Loucy (cell line): ENCODE measurements at regions not wholly inside any gene's neighbourhood (a gene's known extent, or its start where the extent isn't known, plus 50 kb on each side); places are given as distances from the start of the nearest gene placed in this dataset.

Experiments used
- H2AFZ ChIP-seq: fragments of 200-600 bp; sonication (generic); 2 replicates; pipeline ENCODE4 v1.6.0; 2016; ENCODE audit warnings: antibody characterized with exemption, mild to moderate bottlenecking, low read length, moderate library complexity
- H3F3A ChIP-seq: fragments of 200-600 bp; 2 replicates; pipeline ENCODE4 v1.6.0; 2016; ENCODE audit warnings: antibody characterized with exemption, low read depth, mild to moderate bottlenecking
- H3K27me3 ChIP-seq: fragments of 200-600 bp; sonication (generic); 2 replicates; pipeline ENCODE4 v1.6.1; 2014; ENCODE audit warnings: low read length, mild to moderate bottlenecking; ENCODE audit not compliant: insufficient read depth, poor library complexity, severe bottlenecking
- H3K36me3 ChIP-seq: fragments of 200-600 bp; sonication (generic); 2 replicates; pipeline ENCODE4 v1.6.1; 2016; ENCODE audit warnings: low read length; ENCODE audit not compliant: insufficient read depth
- H3K4me1 ChIP-seq: fragments of 200-600 bp; sonication (generic); 2 replicates; pipeline ENCODE4 v1.5.1; 2014; ENCODE audit warnings: low read length, mild to moderate bottlenecking; ENCODE audit not compliant: insufficient read depth, poor library complexity, severe bottlenecking
- H3K4me2 ChIP-seq: fragments of 200-600 bp; sonication (generic); 2 replicates; pipeline ENCODE4 v1.6.0; 2014; ENCODE audit warnings: antibody characterized with exemption, low read length, low read depth, mild to moderate bottlenecking; ENCODE audit not compliant: poor library complexity, severe bottlenecking
- H3K4me3 ChIP-seq: fragments of 200-600 bp; sonication (generic); 2 replicates; pipeline ENCODE4 v1.5.1; 2014; ENCODE audit warnings: low read length, mild to moderate bottlenecking, mixed read lengths; ENCODE audit not compliant: poor library complexity, severe bottlenecking
- H3K79me2 ChIP-seq: fragments of 200-600 bp; sonication (generic); 2 replicates; pipeline ENCODE4 v1.6.1; 2014; ENCODE audit warnings: low read length; ENCODE audit not compliant: insufficient read depth
- H3K9ac ChIP-seq: fragments of 200-600 bp; sonication (generic); 2 replicates; pipeline ENCODE4 v1.6.0; 2014; ENCODE audit warnings: mild to moderate bottlenecking, low read depth, low read length, moderate library complexity; ENCODE audit not compliant: poor library complexity, severe bottlenecking
- H3K9me2 ChIP-seq: fragments of 200-600 bp; sonication (generic); replicated peaks from 2 replicates; pipeline ENCODE4 v1.6.1; 2016; ENCODE audit warnings: low read depth, low read length, mixed read lengths
- H3K9me3 ChIP-seq: fragments of 200-600 bp; sonication (generic); 2 replicates; pipeline ENCODE4 v1.6.1; 2014; ENCODE audit warnings: mild to moderate bottlenecking, antibody characterized with exemption, low read length, low read depth; ENCODE audit not compliant: insufficient read depth
- H4K20me1 ChIP-seq: fragments of 200-600 bp; sonication (generic); 2 replicates; pipeline ENCODE4 v1.6.0; 2014; ENCODE audit warnings: antibody characterized with exemption, low read length, mild to moderate bottlenecking; ENCODE audit not compliant: insufficient read depth, poor library complexity, severe bottlenecking
- CTCF ChIP-seq: fragments of 200-600 bp; sonication (generic); conservative IDR thresholded peaks from 2 replicates; pipeline ENCODE4 v1.5.1; 2014; ENCODE audit warnings: mild to moderate bottlenecking, antibody characterized with exemption, low read length
- EZH2phosphoT487 ChIP-seq: fragments of 200-600 bp; IDR thresholded peaks from 2 replicates; pipeline ENCODE4 v1.6.1; 2018; ENCODE audit warnings: antibody characterized with exemption, mild to moderate bottlenecking, moderate library complexity, borderline replicate concordance

- no peaks in the 10 kb centered on the region for H3K4me1 ChIP-seq
- no peaks in the 10 kb centered on the region for H3K36me3 ChIP-seq
- no peak overlapping the region for H3K9ac ChIP-seq
- TF ChIP-seq EZH2phosphoT487 (no peak), CTCF (no peak)
- no peaks in the 10 kb centered on the region for H4K20me1 ChIP-seq
- no peaks in the 10 kb centered on the region for H3K27me3 ChIP-seq
- H3F3A ChIP-seq: no peaks in the 10 kb centered on the region
- H3K4me2 ChIP-seq: no peak overlapping the region
- H3K79me2 ChIP-seq: no peaks in the 10 kb centered on the region
- no peak overlapping the region for H2AFZ ChIP-seq
- no peak overlapping the region for H3K4me3 ChIP-seq
- H3K9me2 ChIP-seq: no peaks in the 10 kb centered on the region
- H3K9me3 ChIP-seq: peaks cover 3% of the 10 kb centered on the region; the same call in 1 of the 2 replicates
Measured at GRCh38 chr5:12794476-12795332, 890.5 kb upstream of the CTNND2 start.

- H3K36me3 ChIP-seq: no peaks in the 10 kb centered on the region
Measured at GRCh38 chr5:12793373-12793772, 889.1 kb upstream of the CTNND2 start.

GRCh38 chr5:12780536-12780935 is 876.3 kb upstream of the CTNND2 start:
- Histone ChIP-seq H2AFZ (no peak overlapping the region), H3K4me2 (no peak overlapping the region), H3K9ac (no peak overlapping the region), H3K79me2 (no peaks in the 10 kb centered on the region), H4K20me1 (no peaks in the 10 kb centered on the region), H3K9me3 (no peaks in the 10 kb centered on the region), H3K36me3 (no peaks in the 10 kb centered on the region), H3K4me1 (no peaks in the 10 kb centered on the region), H3K27me3 (no peaks in the 10 kb centered on the region), H3K4me3 (no peak overlapping the region), H3F3A (no peaks in the 10 kb centered on the region), H3K9me2 (no peaks in the 10 kb centered on the region)
- no peak for TF ChIP-seq CTCF
- TF ChIP-seq EZH2phosphoT487: no peak

More at GRCh38 chr5:12793373-12793772, 889.1 kb upstream of the CTNND2 start:
- H3K9me3 ChIP-seq: peaks cover 3% of the 10 kb centered on the region; the same call in 1 of the 2 replicates
- no peak overlapping the region for H3K4me2 ChIP-seq
- no peaks in the 10 kb centered on the region for H3K4me1 ChIP-seq
- no peaks in the 10 kb centered on the region for H3K27me3 ChIP-seq
- TF ChIP-seq CTCF: no peak
- TF ChIP-seq EZH2phosphoT487: no peak
- no peak overlapping the region for H3K4me3 ChIP-seq
- H3K9ac ChIP-seq: no peak overlapping the region
- no peaks in the 10 kb centered on the region for H3K9me2 ChIP-seq
- H2AFZ ChIP-seq: no peak overlapping the region
- no peaks in the 10 kb centered on the region for H4K20me1 ChIP-seq
- H3K79me2 ChIP-seq: no peaks in the 10 kb centered on the region
- H3F3A ChIP-seq: no peaks in the 10 kb centered on the region
